CD4-positive, alpha-beta T cell treated with Interleukin-15 for 1 hour (primary cell): ENCODE measurements at regions not wholly inside any gene's neighbourhood (a gene's known extent, or its start where the extent isn't known, plus 50 kb on each side); places are given as distances from the start of the nearest gene placed in this dataset.
"Not testable (repeated sequence)": the region's sequence is repeated elsewhere in the genome, so short reads cannot be mapped to it uniquely, and the experiment has no call there.

Source experiments
- DNase-seq: peaks from one replicate; pipeline ENCODE4 v3.0.0-alpha.2; 2020

- no peak for DNase-seq
Measured at GRCh38 chr3:74978684-74979083, 364.2 kb upstream of the CNTN3 start.

DNA sequence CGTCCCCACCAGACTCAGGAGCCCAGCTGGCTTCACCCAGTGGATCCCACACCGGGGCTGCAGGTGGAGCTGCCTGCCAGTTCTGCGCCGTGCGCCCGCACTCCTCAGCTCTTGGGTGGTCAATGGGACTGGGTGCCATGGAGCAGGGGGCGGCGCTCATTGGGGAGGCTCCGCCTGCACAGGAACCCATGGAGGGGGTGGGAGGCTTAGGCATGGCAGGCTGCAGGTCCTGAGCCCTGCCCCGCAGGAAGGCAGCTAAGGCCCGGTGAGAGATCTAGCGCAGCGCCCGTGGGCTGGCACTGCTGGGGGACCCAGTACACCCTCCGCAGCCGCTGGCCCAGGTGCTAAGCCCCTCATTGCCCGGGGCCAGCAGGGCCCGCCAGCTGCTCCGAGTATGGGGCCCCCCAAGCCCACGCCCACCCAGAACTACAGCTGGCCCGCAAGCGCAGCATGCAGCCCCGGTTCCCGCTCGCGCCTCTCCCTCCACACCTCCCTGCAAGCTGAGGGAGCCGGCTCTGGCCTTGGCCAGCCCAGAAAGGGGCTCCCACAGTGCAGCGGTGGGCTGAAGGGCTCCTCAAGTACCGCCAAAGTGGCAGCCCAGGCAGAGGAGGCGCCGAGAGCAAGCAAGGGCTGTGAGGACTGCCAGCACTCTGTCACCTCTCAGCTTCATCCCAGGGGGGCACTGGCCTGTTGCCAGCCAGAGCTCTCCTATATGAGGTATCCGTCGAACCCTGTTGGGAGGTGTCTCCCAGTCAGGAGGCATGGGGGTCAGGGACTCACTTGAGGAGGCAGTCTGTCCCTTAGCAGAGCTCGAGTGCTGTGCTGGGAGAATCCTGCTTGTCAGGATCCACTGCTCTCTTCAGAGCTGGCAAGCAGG is 370.8 kb upstream of the CNTN3 start:
- DNase-seq, result not testable (repeated sequence)

DNA sequence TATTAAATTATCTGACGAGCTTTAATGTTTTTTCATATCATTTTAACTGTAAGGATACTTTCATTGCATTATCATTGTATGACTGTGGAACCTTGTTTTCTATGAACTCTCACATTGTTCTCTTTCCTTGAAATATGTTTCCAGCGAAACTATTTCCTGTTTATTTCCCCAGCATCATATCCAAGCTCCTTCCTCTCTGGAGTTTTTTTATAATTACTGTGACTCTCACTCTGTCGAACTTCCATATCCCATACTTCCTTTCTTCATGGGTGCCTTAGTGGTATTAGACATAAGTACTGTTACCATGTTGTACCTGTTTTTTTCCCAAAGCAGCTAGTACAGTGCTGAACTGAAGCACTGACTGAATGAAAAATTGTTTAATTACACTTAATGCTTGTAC is 373.6 kb upstream of the CNTN3 start:
- DNase-seq, result no peak

GRCh38 chr3:74992898-74993297 is 378.4 kb upstream of the CNTN3 start:
- no peak for DNase-seq

GRCh38 chr3:75001330-75001729 is 386.9 kb upstream of the CNTN3 start:
- no peak for DNase-seq

- DNase-seq, result no peak
Measured at GRCh38 chr3:75012791-75013331, 398.4 kb upstream of the CNTN3 start.

GRCh38 chr3:75014008-75014407 is 399.5 kb upstream of the CNTN3 start:
- DNase-seq, result no peak

- no peak for DNase-seq
Measured at GRCh38 chr3:75015280-75015679, 400.8 kb upstream of the CNTN3 start.

- no peak for DNase-seq
Measured at GRCh38 chr3:75035146-75035545, 420.7 kb upstream of the CNTN3 start.

GRCh38 chr3:75042941-75043340 is 428.5 kb upstream of the CNTN3 start:
- DNase-seq, result no peak

GRCh38 chr3:75048650-75049049 is 434.2 kb upstream of the CNTN3 start:
- no peak for DNase-seq

GRCh38 chr3:75049533-75049932 is 435.1 kb upstream of the CNTN3 start:
- no peak for DNase-seq

DNA sequence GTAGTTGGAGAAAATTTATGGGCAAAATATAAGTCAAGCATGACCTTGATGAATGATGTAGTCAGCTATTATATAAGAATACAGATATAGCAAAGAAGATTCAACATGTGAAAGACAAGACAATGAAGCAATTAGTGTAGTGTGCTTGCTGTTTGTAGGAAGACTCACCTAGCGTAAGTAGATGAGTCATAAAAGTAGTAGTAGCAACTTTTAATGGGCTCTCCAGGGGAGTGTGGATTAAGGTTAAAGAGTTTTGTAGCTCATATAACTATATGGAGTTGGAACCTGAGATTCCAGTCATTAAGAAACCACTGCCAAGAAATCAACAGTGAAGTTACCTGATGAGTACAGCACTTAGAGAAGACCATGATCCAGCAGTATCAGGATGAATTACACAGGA is 444.7 kb upstream of the CNTN3 start:
- no peak for DNase-seq

GRCh38 chr3:75061806-75062205 is 447.3 kb upstream of the CNTN3 start:
- DNase-seq, result no peak

GRCh38 chr3:75075158-75075557 is 460.7 kb upstream of the CNTN3 start:
- DNase-seq, result no peak

DNA sequence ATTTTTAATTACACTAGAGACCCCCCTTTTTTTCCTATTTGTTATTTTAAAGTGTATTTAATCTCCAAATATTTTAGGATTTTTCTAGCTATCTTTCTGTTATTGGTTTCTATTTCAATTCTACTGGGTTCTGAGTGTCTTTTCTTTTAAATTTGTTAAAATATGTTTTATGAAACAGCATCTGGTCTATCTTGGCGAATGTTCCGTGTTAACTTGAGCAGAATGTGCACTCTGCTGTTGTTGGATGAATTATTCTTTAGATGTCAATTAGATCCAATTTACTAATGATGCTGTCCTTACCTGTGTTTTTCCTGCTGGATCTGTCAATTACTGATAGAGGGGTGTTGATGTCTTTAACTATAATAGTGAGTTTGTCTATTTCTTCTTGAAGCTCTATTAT is 462.0 kb upstream of the CNTN3 start:
- DNase-seq, result no peak

GRCh38 chr3:75078290-75078689 is 463.8 kb upstream of the CNTN3 start:
- no peak for DNase-seq

DNA sequence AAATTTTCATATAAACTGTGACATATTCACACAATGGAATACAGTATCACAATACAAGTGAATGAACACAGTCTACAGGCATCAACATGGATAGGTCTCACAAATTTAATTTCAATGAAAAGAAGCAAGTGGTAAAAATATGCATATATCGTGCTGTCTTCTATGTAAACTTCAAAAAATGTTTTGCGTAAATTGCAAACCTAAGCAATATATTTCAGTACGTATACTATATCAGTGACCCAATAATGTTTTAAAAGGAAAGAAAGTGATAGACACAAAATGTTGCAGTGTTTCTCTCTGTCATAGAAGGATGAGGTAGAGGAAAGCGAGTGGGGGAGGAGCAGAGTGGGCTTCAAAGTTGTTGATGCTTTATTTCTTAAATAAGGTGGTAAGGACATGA is 468.4 kb upstream of the CNTN3 start:
- no peak for DNase-seq

DNA sequence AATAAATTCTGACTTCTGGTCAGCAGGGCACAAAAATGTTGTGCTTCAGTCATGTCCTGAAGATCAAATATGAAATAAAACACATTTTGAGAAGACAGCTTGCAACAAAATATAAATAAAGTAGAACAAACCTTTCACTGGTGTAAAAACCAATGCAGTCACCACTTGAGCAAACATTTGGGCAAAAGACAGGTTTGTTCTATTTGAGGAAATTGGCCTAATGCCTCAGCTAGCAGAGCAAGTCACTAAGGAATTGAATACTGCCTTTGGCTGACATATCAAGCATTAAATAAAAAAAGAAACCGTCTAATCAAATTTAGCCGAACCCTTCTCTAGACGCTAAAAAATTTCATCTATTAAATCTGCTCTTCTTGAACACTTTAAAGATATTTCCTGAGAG is 475.4 kb upstream of the CNTN3 start:
- DNase-seq, result no peak

DNA sequence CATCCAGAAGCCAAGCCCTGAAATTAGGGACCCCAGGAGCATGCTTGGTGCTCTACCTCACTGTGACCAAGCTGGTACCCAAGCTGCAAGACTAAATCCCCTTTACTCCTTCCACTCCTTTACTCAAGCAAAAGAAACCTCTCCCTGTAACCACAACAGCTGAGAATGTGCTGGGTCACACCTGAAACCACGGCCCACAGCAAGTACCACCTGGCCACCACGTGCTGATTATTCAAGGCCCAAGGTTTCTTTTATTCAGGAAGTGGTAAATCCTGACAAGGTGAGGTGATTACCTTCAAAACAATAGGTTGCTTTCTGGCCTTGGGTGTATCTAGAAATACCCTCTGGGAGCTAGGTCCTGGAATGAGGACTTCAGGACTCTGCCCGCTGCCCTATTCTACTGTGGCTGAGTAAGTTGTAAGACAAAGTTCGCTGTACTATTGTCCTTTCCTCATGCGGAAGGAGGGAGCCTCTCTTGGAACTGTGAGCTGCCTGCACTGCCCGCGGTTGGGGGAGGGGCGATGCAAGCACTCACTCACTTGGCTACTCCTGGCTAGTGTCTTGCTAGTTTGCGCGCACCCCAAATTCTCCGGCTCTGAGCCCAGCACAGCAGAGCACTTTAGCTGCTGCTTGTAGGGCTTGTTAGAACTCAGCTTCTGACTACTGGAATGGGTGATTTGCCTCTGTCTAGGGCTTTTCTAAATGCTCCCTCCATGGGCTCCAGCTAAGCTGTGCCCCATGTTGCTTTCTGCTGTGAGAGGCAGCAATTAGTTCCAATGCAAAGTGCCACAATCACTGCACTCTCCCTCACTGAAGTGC is 487.1 kb upstream of the CNTN3 start:
- DNase-seq, result no peak

GRCh38 chr3:75110741-75111140 is 496.3 kb upstream of the CNTN3 start:
- DNase-seq, result no peak

GRCh38 chr3:75115695-75116094 is 501.2 kb upstream of the CNTN3 start:
- no peak for DNase-seq

DNA sequence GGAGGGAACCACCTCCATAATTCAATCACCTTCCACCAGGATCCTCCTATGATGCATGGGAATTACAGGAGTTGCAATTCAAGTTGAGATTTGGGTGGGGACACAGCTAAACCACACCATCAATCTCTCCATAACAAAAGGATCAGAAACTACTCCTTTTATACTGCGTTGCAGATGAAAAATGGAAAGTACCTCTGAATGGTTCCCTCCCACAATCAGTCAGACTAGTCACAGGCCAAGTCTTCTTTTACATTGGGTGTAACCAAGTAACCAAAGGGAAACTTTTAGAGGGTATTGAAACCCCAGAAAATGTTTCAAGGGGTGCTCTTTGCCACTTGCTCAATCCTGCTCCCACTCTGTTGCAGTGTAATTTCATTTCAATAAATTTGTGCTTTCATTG is 504.3 kb upstream of the CNTN3 start:
- no peak for DNase-seq

DNA sequence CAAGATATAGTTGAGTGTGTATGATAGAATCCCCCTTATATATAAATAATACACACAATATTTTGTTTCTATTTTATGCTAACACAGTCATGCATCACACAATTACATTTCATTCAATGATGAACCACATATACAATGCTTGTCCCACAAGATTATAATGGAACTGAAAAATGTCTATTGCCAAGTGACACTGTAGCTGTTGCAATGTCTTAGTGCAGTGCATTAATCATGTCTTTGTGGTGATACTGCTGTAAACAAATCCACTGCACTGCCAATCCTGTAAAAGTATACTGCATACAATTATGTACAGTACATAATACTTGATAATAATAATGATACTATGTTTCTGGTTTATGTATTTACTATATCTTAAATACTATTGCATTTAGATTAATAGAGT is 512.1 kb upstream of the CNTN3 start:
- no peak for DNase-seq
